ENCODE measurements at regions not wholly inside any gene's neighbourhood (a gene's known extent, or its start where the extent isn't known, plus 50 kb on each side); places are given as distances from the start of the nearest gene placed in this dataset.

DNA sequence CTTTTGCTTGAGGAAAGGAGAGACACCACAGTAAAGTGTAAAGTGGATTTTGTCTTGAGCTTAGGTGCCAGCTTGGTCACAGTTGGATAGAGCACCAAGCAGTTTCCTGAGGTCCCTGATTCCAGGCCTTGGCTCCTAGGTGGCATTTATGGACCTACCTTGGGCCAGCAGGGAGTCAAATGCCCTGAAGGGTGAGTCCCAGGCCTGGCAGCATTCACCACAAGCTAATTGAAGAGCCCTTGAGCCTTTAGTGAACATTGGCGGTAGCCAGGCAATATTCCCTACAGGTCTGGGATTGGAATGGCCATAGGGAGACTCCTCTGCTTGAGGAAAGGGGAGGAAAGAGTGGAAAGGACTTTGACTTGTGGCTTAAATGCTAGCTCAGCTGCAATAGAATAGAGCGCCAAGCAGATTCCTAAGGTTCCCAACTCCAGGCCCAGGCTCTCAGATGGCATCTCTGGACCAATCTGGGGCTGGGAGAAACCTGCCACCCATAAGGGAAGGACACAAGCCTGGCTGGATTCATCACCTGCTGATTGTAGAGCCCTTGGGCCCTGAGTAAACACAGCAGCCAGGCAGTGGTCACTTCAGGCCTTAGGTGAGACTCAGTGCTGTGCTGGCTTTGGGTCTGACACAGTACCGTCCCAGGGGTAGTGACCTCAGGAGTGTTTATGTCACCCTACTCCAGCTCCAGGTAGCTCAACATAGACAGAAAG is 137.5 kb upstream of the OTOS start:
- ATAC-seq (no peak), DNase-seq (ENCODE audit: low spot score) (no peak)

DNA sequence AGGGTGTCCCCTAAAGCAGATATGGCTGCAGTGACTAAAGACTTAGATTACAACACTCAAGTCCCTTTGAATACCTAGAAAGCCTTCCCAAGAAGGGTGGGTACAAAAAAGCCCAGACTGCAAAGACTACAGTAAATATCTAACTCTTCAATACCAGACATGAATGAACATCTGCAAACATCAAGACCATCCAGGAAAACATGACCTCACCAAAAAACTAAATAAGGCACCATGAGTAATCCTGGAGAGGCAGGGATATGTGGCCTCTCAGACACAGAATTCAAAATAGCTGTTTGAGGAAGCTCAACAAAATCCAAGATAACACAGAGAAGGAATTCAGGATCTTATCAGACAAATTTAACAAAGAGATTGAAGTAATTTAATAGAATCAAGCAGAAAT is 138.2 kb upstream of the OTOS start:
- DNase-seq (ENCODE audit: low spot score) (no peak), ATAC-seq (no peak)

DNA sequence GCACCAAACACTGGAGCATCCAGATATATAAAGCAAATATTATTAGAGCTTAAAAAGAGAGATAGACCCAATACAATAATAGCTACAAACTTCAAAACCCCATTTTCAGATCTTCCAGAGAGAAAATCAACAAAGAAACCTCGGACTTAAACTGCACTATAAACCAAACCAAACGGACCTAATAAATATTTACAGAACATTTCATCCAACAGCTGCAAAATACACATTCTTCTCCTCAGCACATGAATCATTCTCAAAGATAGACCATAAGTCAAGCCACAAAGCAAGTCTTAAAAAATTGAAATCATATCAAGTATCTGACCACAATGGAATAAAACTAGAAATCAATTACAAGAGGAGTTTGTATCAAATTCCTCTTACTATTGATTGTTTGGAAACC is 140.2 kb upstream of the OTOS start:
- DNase-seq (ENCODE audit: low spot score) (no peak), ATAC-seq (no peak)

DNA sequence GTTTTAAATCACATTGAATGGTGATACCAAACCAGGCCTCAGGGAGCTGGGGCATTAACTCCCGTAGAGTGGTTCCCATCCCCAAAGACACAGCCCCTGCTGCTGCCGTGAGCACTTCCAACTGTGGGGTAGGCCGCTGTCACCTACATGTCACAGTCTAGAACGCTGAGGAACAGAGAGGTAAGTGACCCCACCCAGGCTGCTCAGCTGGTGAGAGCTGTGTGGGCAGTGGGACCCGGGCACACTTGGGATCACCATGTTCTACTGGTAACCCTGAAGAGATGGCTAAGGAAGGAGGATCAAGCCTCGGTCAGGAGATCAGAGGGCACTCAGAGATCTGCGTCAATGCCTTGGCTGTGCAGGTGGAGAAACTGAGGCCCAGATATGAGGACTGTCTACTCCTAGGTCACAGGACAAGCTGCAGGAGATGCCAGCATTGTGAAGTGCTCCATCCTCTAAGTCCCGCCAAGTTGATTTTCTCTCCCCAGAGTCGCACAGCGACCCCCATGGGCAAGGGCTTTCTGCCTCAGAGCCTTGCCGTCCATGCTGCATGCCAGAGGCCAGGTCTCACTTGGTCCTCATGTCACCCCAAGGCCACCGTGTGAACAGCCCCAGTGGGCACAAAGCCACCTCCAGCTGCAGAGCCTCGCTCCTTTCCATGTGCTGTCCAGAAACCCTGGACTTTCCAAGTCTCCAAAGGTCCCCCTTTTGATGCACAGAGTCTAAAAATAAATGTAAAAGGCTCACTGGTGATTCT is 144.2 kb upstream of the OTOS start:
- ATAC-seq: no peak
- DNase-seq (ENCODE audit: low spot score): no peak

DNA sequence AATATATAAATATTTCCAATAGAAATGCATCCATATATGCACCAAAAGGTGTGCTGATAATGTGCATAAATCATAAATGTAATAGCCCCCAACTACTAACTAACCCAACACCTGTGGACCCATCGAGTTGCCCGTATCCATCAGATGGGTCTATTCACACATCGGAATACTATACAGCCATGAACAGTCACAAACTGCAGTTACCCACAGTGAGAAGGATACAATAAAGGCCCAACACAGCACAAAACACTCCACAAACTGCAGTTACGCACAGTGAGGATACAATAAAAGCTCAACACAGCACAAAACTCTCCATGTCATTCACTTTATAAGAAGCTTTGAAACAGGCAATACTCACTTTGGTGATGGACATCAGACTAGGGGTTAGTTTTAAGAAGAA is 145.3 kb upstream of the OTOS start:
- ATAC-seq (no peak), DNase-seq (ENCODE audit: low spot score) (no peak)

DNA sequence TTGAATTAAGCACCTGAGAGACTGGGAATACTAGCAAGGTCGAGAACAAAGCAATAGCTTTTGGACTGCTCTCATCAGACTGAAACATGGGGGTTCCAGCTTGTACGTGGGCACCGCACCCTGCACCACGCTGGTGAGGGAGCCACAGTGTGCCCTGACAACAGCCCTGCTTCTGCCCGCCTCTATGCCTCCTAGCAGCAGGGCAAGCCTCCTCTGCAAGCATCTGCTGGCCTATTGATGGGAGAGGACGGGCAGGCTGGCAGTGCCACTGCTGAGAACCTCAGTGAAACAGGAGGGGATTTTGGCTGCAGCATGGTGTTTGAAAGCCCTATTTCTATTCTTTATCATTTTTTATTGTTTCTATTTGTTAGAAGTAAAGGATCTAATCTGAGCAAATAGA is 146.1 kb upstream of the OTOS start:
- DNase-seq (ENCODE audit: low spot score): no peak
- ATAC-seq: no peak

DNA sequence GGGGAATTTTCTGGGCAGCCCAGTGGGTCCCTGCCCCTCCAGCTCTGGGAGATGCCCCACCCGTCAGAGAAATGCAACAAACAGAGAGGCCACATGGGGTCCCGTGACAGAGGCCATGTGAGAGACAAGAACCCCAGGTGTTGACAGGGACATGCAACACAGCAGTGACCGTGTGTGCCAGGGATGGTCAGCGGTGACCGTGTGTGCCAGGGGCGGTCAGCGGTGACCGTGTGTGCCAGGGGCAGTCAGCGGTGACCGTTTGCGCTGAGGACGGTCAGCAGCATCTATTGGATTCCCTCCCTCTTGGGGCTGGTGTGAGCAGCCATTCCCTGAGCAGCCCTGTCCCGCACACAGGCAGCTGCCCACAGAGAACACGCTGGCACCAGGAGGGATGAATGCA is 146.6 kb upstream of the OTOS start:
- DNase-seq (ENCODE audit: low spot score) (no peak), ATAC-seq (no peak)

GRCh38 chr2:240287496-240288086 is 147.1 kb upstream of the OTOS start:
- ATAC-seq (no peak), DNase-seq (ENCODE audit: low spot score) (no peak)

- no peak for ATAC-seq
- DNase-seq (ENCODE audit: low spot score): no peak
These were observed 147.4 kb upstream of the GPC1 start for GRCh38 chr2:240288087-240288521.

DNA sequence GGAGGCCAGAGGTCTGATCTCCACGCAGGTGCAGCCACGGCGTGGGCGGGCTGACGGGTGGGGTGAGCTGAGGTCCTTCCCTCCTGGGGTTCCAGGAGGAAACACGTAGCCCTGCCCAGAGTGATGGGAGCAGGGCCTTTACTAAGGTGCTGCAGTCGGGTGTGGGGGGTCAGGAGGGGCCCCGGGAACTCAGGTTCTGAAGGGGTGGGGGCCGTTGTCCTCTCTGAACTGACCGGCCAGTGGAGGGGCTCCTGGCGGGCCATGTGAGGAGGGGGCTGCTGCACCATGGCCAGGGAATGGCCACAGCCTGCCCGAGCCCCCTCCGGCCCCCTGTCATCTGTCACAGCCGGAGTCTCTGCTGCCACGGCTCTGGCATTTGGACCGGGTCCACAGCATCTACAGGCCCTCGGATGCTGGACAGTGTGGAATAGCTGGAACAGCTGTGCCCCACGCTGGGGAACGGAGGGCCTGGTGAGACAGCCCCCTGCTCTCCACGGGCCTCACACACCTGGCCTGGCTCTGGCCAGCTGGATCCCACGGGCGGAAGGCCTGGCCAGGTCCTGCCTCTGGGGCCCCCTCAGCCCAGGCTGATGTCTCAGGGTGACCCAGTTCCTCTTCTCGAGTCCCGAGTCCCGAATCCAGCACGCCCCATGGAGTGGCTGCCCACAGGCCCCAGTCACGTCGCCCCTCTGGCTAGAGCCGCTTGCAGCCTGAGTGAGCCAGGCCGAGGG is 145.6 kb upstream of the GPC1 start:
- no peak for DNase-seq (ENCODE audit: low spot score)
- no peak for ATAC-seq

DNA sequence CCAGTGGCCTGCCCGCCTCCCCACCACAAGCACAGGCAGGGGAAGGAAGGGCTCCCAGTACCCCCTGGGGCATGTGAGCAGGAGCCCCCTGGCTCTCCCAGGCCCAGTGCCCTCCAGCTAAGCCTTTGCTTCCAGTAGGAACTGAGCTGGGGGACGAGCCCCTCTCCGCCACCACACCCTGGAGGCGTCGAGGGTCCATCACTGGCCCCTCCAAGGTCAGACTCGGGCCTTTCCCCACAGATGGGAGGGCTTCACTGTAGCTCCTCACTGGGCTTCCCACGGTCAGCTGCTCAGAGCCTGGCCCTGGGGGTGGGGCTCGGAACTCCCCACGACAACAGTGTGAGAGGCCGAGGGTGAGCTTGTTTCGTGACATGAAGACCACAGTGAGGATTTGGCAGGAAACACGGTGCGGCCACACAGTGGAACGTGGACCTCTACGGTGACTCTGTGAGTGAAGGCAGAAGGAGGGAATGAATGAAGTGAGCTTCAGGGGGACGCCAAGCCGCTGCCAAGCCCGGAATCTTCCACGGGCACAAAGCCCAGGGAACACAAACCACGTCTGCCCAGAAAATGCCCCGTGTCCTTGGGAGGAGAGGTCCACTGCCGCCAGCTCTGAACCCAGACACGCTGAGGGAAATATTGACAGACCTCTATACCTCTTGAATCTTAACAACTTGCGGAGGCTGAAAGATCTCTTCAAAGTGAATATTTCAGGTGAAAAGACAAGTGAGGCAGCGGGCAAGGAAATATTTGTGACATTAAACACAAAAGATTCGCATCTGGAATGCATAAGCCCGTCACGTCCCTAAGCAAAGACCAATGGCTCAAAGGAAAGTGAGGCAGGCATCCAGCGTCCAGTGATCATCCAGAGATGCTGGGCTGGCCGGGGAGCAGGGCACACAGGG is 144.8 kb upstream of the GPC1 start:
- DNase-seq (ENCODE audit: low spot score): no peak
- no peak for ATAC-seq

DNA sequence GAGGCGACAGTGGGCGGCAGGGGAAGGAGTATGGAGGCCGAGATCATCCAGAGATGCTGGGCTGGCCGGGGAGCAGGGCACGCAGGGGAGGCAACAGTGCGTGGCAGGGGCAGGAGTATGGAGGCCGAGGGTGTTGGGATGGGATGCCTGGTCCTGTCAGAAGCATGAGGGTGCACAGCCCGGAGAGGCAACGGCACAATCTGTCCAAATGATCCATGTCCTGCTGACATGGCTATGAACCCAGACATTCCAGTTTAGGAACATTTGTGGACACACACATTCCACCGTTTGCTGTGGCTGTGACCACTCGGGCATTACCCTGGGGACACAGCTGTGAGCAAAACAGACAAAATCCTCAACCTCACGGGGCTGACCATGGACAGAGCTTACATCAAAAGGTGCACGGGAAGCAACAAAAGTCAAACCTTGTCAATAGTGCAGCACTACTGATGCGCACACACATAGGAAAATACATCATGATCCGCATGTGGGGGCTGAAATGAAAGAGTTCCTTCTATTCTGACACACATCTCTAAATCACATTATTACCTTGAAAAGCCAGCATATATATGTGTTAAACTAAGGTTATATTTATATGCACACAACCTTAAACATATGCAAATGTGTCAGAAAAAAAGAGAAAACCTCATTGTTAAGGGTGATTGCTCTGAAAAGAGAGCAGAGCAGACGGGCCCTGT is 144.0 kb upstream of the GPC1 start:
- DNase-seq (ENCODE audit: low spot score) (no peak), ATAC-seq (peak; percentile 50)

DNA sequence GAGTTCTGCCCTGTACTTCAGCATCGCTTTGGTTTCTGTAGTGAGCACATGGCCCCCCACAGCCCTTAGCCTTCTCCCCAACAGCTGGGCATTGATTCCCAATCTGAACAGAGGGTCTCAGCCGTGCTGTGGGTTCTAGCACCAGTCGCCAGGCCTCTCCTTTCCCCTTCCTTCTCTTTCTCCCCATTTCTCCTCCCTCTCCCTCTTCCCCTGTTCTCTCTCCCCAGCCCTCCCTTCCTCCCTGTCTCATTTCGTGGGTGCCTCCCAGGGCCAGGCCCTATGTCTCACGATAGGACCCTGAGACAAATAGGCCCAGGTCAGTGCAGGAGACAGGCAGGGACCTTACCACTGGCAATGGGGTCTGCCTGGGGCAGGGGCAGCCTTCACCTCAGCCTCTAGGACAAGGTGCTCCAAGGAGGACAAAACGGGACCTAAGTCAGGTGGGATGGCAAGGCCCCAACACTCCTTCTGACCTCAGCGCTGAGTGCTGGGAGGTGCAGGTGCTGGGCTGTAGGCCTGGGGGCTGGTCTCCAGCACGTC is 143.4 kb upstream of the GPC1 start:
- no peak for DNase-seq (ENCODE audit: low spot score)
- ATAC-seq: no peak

DNA sequence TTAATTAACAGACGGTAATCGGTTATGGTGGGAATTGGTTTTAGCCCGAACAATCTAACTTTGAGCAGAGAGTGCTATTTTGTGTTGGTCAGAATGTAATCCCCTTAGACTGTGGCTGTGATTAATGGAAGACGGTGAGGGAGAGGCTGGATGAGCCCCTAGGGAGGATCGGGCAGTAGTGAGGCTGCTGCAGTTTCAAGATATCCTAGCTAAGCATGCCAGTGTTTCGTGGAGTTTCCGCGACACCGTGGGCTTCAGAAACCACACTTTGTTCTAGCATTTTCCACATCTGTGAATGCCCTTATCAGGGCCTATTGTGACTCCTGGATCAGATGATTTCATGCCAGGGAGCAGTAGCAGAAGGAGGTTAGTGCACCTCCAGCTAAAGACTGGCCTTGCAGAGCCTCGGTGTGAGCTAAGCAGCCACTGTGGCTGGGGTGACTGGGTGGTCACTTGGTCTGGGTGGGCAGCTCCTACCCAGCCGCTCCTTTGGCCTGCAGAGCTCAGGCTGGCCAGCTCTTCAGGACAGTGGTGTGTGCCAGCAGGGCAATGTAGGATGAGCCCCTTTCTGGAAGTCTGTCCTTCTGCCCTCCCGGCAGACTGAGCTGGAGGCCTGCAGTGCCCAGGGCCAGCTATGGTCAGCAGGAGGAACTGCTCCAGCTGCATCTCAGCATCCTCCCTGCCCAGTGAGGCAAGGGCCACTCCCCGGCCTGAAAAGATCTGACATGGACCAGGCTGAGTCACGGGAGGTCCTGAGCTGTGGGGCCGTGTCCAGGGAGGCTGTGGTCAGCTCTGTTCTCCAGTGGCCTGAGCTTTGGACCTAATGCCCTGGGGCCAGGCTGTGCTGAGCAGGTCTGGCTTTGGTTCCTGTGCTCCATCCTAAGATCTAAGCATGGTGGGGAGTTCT is 142.6 kb upstream of the GPC1 start:
- DNase-seq (ENCODE audit: low spot score) (no peak), ATAC-seq (no peak)

DNA sequence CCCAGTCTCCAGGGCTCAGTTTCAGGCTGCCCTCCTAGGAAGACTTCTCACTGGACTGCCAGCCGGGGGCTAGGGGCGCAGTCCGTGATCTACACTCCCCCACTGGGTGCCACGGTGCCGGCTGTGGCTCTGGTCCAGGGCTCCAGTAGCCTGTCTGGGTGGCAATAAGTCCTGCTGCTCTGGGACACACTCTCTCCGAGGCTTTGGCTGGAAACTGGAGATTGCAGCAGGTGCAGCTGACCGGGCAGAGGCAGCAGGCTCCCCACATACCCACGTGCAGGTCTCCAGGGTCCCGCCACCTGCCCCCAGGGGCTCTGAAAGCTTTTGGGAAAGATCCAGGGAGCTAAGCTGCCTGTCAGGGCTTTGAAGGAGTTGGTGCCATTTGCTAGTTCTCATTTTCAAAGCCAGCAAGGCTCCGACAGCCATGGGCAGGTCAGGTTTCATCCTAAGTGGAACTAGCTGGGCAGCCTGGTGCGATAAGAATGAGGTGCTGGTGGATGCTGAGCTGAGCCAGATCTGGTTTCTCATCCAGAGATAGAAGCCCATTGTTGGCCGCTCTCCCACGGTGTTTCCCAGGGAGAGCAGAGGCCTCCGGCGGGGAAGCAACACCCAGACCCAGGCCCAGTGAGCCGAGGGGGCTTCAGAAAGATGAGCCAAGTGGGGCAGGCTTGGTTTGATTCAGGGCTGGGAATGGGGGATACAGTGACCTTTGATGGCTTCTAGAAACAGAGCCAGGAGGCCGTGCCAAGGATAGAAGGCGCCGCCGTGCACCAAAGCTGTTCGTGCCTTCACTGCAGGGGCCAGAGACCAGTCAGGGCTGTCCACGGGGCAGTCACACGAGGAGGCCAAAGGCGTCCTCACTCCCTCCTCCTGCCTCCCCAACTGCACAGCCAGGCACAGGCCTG is 141.7 kb upstream of the GPC1 start:
- no peak for DNase-seq (ENCODE audit: low spot score)
- ATAC-seq: no peak

- no peak for ATAC-seq
- DNase-seq (ENCODE audit: low spot score): no peak
These were observed 140.9 kb upstream of the GPC1 start for GRCh38 chr2:240294514-240294913.

GRCh38 chr2:240295256-240296103 is 140.0 kb upstream of the GPC1 start:
- DNase-seq (ENCODE audit: low spot score) (no peak), ATAC-seq (no peak)

Data from left lobe of liver (tissue), 2 donors.